ENCODE measurements at regions not wholly inside any gene's neighbourhood (a gene's known extent, or its start where the extent isn't known, plus 50 kb on each side); places are given as distances from the start of the nearest gene placed in this dataset.

- Histone ChIP-seq H3K27me3 (no peaks in the 10 kb centered on the region), H3K4me3 (no peak overlapping the region), H3K36me3 (no peaks in the 10 kb centered on the region), H3K4me1 (no peaks in the 10 kb centered on the region), H3K9me3 (no peaks in the 10 kb centered on the region), H3K27ac (replicated peaks in 1 of 4) (no peak overlapping the region)
- intact Hi-C loops (cut with DNase I) = no loop called here
- TF ChIP-seq POLR2AphosphoS5 (IDR thresholded peaks at IDR 0.05) = no peak
- no peak for TF ChIP-seq CTCF (IDR thresholded peaks at IDR 0.05)
- TF ChIP-seq EP300 (IDR thresholded peaks at IDR 0.05) = no peak
- TF ChIP-seq POLR2A (IDR thresholded peaks at IDR 0.05; ENCODE audit: low read depth) = no peak
- 82% methylated on average over 1 of the region's 1 CpG for WGBS
- no peak for DNase-seq (ENCODE audit: extremely low spot score)
Measured at GRCh38 chr10:108439397-108439796, 1274.9 kb upstream of the SORCS1 start.

- DNase-seq (ENCODE audit: extremely low spot score) = no peak
- Histone ChIP-seq H3K27ac (replicated peaks in 1 of 4) (no peak overlapping the region), H3K27me3 (no peaks in the 10 kb centered on the region), H3K4me3 (no peak overlapping the region), H3K9me3 (no peaks in the 10 kb centered on the region), H3K4me1 (no peaks in the 10 kb centered on the region), H3K36me3 (no peaks in the 10 kb centered on the region)
- WGBS = 66% methylated on average over 6 of the region's 6 CpGs
- no peak for TF ChIP-seq EP300 (IDR thresholded peaks at IDR 0.05)
- TF ChIP-seq POLR2A (IDR thresholded peaks at IDR 0.05; ENCODE audit: low read depth) = no peak
- TF ChIP-seq POLR2AphosphoS5 (IDR thresholded peaks at IDR 0.05) = no peak
- no peak for TF ChIP-seq CTCF (IDR thresholded peaks at IDR 0.05)
- intact Hi-C loops (cut with DNase I) = no loop called here
Measured at GRCh38 chr10:108436096-108436495, 1271.6 kb upstream of the SORCS1 start.

GRCh38 chr10:108434559-108435252 is 1270.2 kb upstream of the SORCS1 start:
- no peaks in the 10 kb centered on the region for H3K4me1 ChIP-seq
- intact Hi-C loops (cut with DNase I) = no loop called here
- 80% methylated on average over 3 of the region's 3 CpGs for WGBS
- H3K27ac ChIP-seq (replicated peaks in 1 of 4) = no peak overlapping the region
- no peaks in the 10 kb centered on the region for H3K9me3 ChIP-seq
- H3K36me3 ChIP-seq = no peaks in the 10 kb centered on the region
- H3K4me3 ChIP-seq = no peak overlapping the region
- H3K27me3 ChIP-seq = no peaks in the 10 kb centered on the region
- TF ChIP-seq POLR2A (IDR thresholded peaks at IDR 0.05; ENCODE audit: low read depth) (no peak), EP300 (IDR thresholded peaks at IDR 0.05) (no peak), POLR2AphosphoS5 (IDR thresholded peaks at IDR 0.05) (no peak), CTCF (IDR thresholded peaks at IDR 0.05) (no peak)
- no peak for DNase-seq (ENCODE audit: extremely low spot score)

DNA sequence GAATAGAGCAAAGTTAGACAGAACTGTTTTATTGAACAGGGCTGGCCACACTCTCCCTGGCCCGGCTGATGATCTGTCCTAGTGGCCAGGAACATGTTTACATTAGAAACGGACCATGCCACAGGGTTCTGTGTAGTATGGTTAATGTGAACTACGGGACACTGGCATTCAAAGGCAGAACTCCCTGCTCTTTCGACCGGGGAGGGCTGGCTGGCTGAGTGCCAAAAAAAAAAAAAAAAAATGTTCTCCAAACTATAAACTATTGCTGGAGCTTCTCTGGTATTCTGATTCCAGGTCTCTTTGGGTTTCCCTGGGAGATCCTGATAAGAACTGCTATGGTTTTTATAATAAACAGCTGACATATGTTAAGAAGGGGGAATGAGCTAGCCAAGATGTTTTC is 1262.6 kb upstream of the SORCS1 start:
- H3K9me3 ChIP-seq = no peaks in the 10 kb centered on the region
- no peak overlapping the region for H3K27ac ChIP-seq (replicated peaks in 1 of 4)
- intact Hi-C loops (cut with DNase I) = no loop called here
- H3K4me3 ChIP-seq = no peak overlapping the region
- H3K27me3 ChIP-seq = no peaks in the 10 kb centered on the region
- 8% methylated on average over 5 of the region's 5 CpGs for WGBS
- H3K36me3 ChIP-seq = no peaks in the 10 kb centered on the region
- peaks cover 0 to 37% (median 17%) of the 10 kb centered on the region in 4 donors for H3K4me1 ChIP-seq
- TF ChIP-seq POLR2A (IDR thresholded peaks at IDR 0.05; ENCODE audit: low read depth) (no peak), CTCF (IDR thresholded peaks at IDR 0.05) (no peak), POLR2AphosphoS5 (IDR thresholded peaks at IDR 0.05) (no peak), EP300 (IDR thresholded peaks at IDR 0.05) (no peak)
- DNase-seq (ENCODE audit: extremely low spot score) = peak; percentile 68
